GM19324 (cell line): ENCODE measurements at regions not wholly inside any gene's neighbourhood (a gene's known extent, or its start where the extent isn't known, plus 50 kb on each side); places are given as distances from the start of the nearest gene placed in this dataset.
A peak's percentile ranks its signal among the peaks of the same experiment; 100 is the strongest.

Source experiments
- ATAC-seq: cut with Tn5 transposase; IDR thresholded peaks from one replicate; pipeline ENCODE4 v1.9.1; 2021; ENCODE audit warnings: mild to moderate bottlenecking, moderate library complexity; ENCODE audit not compliant: unreplicated experiment, low FRiP score

- ATAC-seq = no peak
Measured at GRCh38 chr2:22270341-22270740, 1114.6 kb upstream of the KLHL29 start.

GRCh38 chr2:22273853-22274252, 1111.1 kb upstream of the KLHL29 start:
- no peak for ATAC-seq

GRCh38 chr2:22274661-22275060, 1110.3 kb upstream of the KLHL29 start:
- ATAC-seq = no peak

GRCh38 chr2:22276696-22277095, 1108.3 kb upstream of the KLHL29 start:
- no peak for ATAC-seq

- ATAC-seq = no peak
Measured at GRCh38 chr2:22279541-22279940, 1105.4 kb upstream of the KLHL29 start.

GRCh38 chr2:22281033-22281432, 1103.9 kb upstream of the KLHL29 start:
- no peak for ATAC-seq

GRCh38 chr2:22282220-22282619, 1102.8 kb upstream of the KLHL29 start:
- ATAC-seq = no peak

GRCh38 chr2:22282916-22283315, 1102.1 kb upstream of the KLHL29 start:
- no peak for ATAC-seq

GRCh38 chr2:22283436-22283835, 1101.5 kb upstream of the KLHL29 start:
- ATAC-seq = no peak

- ATAC-seq = no peak
Measured at GRCh38 chr2:22290302-22290701, 1094.7 kb upstream of the KLHL29 start.

GRCh38 chr2:22290909-22291473, 1094.0 kb upstream of the KLHL29 start:
- no peak for ATAC-seq

- no peak for ATAC-seq
Measured at GRCh38 chr2:22301228-22301627, 1083.8 kb upstream of the KLHL29 start.

- ATAC-seq = no peak
Measured at GRCh38 chr2:22326250-22326649, 1058.7 kb upstream of the KLHL29 start.

- no peak for ATAC-seq
Measured at GRCh38 chr2:22329211-22330154, 1055.5 kb upstream of the KLHL29 start.

GRCh38 chr2:22336414-22336813, 1048.6 kb upstream of the KLHL29 start:
- ATAC-seq = no peak

- no peak for ATAC-seq
Measured at GRCh38 chr2:22340716-22341115, 1044.3 kb upstream of the KLHL29 start.

GRCh38 chr2:22347306-22347705, 1037.7 kb upstream of the KLHL29 start:
- ATAC-seq = no peak

- ATAC-seq = no peak
Measured at GRCh38 chr2:22350621-22351020, 1034.4 kb upstream of the KLHL29 start.

- ATAC-seq = peak; percentile 51
Measured at GRCh38 chr2:22355816-22356433, 1029.1 kb upstream of the KLHL29 start.

GRCh38 chr2:22359071-22359672, 1025.8 kb upstream of the KLHL29 start:
- ATAC-seq = no peak

GRCh38 chr2:22360735-22361374, 1024.1 kb upstream of the KLHL29 start:
- ATAC-seq = no peak
